GM12864 (cell line): ENCODE measurements at regions not wholly inside any gene's neighbourhood (a gene's known extent, or its start where the extent isn't known, plus 50 kb on each side); places are given as distances from the start of the nearest gene placed in this dataset.
"Not testable (repeated sequence)": the region's sequence is repeated elsewhere in the genome, so short reads cannot be mapped to it uniquely, and the experiment has no call there.

Experiments used
- DNase-seq: peaks from one replicate; pipeline ENCODE4 v3.0.0-alpha.2; 2011; ENCODE audit warnings: low read depth
- H3K4me3 ChIP-seq: 2 replicates; pipeline ENCODE4 v1.5.1; 2011; ENCODE audit warnings: mild to moderate bottlenecking, low read depth, low read length, control low read depth
- TF ChIP-seq, protein P1 (sequence below): IDR thresholded peaks from 2 replicates; pipeline ENCODE4 v1.5.1; 2011; ENCODE audit warnings: low read depth, mild to moderate bottlenecking, moderate library complexity, low read length, control low read depth, inconsistent platforms; ENCODE audit errors: missing control alignments

DNA sequence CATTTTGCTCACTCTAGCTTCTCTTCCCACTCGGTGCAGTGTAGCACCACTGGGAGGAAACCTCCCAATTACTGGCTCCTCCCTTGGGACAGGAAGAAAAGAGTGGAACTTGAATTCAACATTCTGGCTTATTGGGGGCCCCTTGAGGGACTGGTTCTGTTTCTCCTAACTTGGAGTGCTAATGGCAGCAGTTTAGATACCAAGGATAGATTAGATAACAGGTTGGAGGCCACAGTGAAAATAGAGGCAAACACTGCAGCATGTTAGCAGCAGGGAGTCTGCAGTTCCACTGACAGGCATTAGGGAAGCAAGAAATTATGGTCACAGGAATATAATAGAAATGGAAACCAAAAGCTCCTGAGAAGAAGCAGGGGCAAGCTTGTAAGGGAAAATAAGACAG, 322.0 kb downstream of the ABCC12 start:
- TF ChIP-seq, protein P1, sequence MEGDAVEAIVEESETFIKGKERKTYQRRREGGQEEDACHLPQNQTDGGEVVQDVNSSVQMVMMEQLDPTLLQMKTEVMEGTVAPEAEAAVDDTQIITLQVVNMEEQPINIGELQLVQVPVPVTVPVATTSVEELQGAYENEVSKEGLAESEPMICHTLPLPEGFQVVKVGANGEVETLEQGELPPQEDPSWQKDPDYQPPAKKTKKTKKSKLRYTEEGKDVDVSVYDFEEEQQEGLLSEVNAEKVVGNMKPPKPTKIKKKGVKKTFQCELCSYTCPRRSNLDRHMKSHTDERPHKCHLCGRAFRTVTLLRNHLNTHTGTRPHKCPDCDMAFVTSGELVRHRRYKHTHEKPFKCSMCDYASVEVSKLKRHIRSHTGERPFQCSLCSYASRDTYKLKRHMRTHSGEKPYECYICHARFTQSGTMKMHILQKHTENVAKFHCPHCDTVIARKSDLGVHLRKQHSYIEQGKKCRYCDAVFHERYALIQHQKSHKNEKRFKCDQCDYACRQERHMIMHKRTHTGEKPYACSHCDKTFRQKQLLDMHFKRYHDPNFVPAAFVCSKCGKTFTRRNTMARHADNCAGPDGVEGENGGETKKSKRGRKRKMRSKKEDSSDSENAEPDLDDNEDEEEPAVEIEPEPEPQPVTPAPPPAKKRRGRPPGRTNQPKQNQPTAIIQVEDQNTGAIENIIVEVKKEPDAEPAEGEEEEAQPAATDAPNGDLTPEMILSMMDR: no peak
- no peak for DNase-seq
- no peak overlapping the region for H3K4me3 ChIP-seq

DNA sequence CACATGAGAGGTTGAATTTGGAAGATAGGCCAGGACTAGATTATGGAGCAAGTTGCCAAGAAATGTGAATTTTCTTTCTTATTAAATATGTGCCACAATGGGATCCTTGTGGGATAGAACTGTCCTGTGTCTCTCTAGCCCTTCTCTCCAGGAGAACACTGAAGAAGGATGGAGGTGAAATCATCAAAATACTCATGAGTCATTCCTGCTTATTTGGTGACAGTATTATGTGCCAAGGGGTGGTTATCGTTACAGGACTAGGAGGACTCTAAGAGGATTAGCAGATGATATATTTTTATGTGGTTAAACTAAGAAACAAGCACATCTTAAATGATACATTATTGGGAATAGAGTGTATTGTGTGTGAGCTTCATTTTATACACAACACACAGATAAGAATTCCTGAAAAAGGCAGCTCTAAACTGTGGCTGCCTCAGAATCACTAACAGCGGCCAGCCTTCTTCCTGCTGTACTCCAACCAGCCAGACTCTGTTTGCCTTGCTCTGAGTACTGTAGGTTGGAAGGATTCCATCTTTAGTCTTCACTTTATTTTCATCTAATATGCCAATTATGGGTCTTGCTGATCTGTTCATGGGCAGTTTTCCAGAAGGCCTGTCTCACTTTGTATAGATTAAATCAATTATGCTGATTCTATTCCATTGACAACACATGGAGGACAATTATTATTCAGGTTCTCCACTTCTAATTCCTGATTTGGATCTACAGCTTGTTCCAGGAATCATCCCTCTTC, 325.8 kb downstream of the ABCC12 start:
- DNase-seq: no peak
- TF ChIP-seq, protein P1: no peak
- H3K4me3 ChIP-seq: no peak overlapping the region

DNA sequence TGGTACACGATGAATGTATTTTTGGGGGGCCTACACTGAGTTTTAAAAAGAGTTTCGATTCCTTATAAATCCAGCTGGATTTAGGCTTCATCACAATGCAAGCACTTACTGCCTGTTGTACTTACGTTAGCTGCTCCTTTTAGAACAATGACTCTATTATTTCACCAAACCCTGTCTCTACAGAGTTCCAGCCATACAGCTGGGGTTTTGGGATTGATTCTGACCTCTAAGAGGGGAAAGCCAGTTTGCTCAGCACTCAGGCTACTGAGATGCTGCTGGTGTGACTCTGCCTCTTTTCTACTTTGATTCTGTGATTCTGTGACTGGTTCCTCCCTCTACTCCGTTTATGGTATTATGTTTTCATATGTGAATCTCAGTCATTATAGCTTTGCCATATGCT, 329.7 kb downstream of the ABCC12 start:
- TF ChIP-seq, protein P1: no peak
- DNase-seq: no peak
- no peak overlapping the region for H3K4me3 ChIP-seq

- DNase-seq: no peak
- TF ChIP-seq, protein P1: no peak
- H3K4me3 ChIP-seq: no peak overlapping the region
These were observed 338.7 kb downstream of the ABCC12 start for GRCh38 chr16:47817048-47817447.

DNA sequence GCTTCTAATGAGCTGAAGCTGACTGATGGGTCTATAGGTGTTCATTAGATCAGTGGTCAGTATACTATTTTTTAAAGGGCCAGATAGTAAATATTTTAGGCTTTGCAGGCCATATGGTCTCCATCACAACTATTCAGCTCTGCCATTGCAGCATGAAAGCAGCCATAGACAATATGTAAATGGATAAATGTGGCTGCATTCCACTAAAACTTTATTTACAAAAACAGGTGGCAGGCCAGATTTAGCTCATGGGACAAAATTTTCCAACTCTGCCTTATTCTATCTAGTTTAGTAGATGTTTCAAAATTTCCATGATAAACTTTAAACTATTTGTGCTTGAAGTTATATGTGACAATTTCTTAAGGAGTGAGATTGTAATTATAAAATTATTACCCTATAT, 339.3 kb downstream of the ABCC12 start:
- TF ChIP-seq, protein P1: no peak
- no peak for DNase-seq
- H3K4me3 ChIP-seq: no peak overlapping the region

DNA sequence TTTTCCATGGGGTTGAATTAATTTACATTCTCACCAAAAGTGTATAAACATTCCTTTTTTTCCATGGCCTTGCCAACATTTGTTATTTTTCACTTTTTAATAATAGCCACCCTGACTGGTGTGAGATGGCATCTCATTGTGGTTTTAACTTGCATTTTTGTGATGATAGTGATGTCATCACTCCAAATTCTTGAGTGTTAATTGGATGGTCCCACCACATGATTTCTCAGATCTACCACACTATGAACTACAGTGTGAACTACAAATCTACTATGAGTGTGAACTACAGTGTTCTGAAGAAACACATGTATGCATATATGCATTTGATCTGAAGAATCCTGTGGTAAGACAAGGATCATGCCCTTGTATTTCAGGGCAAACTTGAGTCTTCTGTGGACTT, 340.1 kb downstream of the ABCC12 start:
- H3K4me3 ChIP-seq: no peak overlapping the region
- TF ChIP-seq, protein P1: no peak
- no peak for DNase-seq

DNA sequence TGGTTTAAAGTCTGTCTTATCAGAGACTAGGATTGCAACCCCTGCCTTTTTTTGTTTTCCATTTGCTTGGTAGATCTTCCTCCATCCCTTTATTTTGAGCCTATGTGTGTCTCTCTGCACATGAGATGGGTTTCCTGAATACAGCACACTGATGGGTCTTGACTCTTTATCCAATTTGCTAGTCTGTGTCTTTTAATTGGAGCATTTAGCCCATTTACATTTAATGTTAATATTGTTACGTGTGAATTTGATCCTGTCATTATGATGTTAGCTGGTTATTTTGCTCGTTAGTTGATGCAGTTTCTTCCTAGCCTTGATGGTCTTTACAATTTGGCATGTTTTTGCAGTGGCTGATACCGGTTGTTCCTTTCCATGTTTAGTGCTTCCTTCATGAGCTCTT, 344.0 kb downstream of the ABCC12 start:
- H3K4me3 ChIP-seq, DNase-seq: not testable (repeated sequence)
